ENCODE measurements at regions not wholly inside any gene's neighbourhood (a gene's known extent, or its start where the extent isn't known, plus 50 kb on each side); places are given as distances from the start of the nearest gene placed in this dataset.

DNA sequence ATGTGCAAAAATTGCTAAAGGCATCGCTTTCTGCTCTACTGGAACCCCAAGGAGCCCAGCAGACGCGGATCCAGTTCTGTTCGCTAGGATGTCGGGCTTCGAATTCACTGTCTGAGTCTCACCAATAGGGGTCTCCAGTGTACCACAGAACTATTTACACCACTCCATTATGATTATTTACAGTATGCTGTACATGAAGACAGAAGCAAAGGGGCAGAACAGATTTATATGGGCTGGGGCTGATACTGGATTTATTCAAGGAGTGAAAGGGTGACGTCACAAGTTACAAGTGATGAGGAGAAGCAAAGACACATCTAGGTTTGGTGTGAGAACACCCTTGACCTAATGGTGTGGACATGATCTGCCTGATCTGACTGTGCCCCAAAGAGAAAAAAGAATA, 185.3 kb upstream of the ATP5MC3 start:
- Histone ChIP-seq H3K36me3 (ENCODE audit: control insufficient read depth, insufficient read depth, low read length) (no peaks in the 10 kb centered on the region), H3K27me3 (ENCODE audit: control insufficient read depth, insufficient read depth, low read length) (no peaks in the 10 kb centered on the region), H3K4me3 (ENCODE audit: low read depth, low read length) (no peak overlapping the region)
- peak; percentile 2 for DNase-seq (ENCODE audit: low read depth)
- TF ChIP-seq, protein P1, sequence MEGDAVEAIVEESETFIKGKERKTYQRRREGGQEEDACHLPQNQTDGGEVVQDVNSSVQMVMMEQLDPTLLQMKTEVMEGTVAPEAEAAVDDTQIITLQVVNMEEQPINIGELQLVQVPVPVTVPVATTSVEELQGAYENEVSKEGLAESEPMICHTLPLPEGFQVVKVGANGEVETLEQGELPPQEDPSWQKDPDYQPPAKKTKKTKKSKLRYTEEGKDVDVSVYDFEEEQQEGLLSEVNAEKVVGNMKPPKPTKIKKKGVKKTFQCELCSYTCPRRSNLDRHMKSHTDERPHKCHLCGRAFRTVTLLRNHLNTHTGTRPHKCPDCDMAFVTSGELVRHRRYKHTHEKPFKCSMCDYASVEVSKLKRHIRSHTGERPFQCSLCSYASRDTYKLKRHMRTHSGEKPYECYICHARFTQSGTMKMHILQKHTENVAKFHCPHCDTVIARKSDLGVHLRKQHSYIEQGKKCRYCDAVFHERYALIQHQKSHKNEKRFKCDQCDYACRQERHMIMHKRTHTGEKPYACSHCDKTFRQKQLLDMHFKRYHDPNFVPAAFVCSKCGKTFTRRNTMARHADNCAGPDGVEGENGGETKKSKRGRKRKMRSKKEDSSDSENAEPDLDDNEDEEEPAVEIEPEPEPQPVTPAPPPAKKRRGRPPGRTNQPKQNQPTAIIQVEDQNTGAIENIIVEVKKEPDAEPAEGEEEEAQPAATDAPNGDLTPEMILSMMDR (IDR thresholded peaks at IDR 0.05; ENCODE audit: insufficient read depth, low read length, poor library complexity, severe bottlenecking): peak; percentile 84

- TF ChIP-seq, protein P1 (IDR thresholded peaks at IDR 0.05; ENCODE audit: insufficient read depth, low read length, poor library complexity, severe bottlenecking): no peak
- no peak overlapping the region for H3K4me3 ChIP-seq (ENCODE audit: low read depth, low read length)
- DNase-seq (ENCODE audit: low read depth): no peak
- no peaks in the 10 kb centered on the region for H3K36me3 ChIP-seq (ENCODE audit: control insufficient read depth, insufficient read depth, low read length)
- peaks cover 2% of the 10 kb centered on the region for H3K27me3 ChIP-seq (ENCODE audit: control insufficient read depth, insufficient read depth, low read length)
Measured at GRCh38 chr2:175363699-175364098, 182.2 kb upstream of the ATP5MC3 start.

DNA sequence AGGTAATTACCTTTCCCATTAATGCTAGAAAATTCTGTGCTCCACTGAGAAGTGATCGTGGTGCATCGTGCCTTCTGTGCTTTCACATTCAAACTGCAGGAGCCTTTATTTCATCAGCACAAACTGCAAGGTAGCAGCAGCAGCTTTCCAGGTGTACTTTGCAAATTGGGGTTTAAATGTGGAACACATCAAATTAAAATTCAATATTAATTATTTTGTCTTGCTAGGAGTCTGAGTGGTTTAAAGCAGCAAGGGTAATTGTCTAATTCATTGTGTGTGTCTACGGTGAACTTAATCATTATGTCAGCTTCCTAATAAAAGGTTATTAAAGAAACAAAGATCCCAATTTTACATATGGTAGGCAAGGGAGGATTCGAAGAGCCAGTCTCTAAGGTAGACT, 180.8 kb upstream of the ATP5MC3 start:
- TF ChIP-seq, protein P1 (IDR thresholded peaks at IDR 0.05; ENCODE audit: insufficient read depth, low read length, poor library complexity, severe bottlenecking): no peak
- Histone ChIP-seq H3K4me3 (ENCODE audit: low read depth, low read length) (no peak overlapping the region), H3K36me3 (ENCODE audit: control insufficient read depth, insufficient read depth, low read length) (no peaks in the 10 kb centered on the region), H3K27me3 (ENCODE audit: control insufficient read depth, insufficient read depth, low read length) (peaks cover 2% of the 10 kb centered on the region)
- DNase-seq (ENCODE audit: low read depth): no peak

DNA sequence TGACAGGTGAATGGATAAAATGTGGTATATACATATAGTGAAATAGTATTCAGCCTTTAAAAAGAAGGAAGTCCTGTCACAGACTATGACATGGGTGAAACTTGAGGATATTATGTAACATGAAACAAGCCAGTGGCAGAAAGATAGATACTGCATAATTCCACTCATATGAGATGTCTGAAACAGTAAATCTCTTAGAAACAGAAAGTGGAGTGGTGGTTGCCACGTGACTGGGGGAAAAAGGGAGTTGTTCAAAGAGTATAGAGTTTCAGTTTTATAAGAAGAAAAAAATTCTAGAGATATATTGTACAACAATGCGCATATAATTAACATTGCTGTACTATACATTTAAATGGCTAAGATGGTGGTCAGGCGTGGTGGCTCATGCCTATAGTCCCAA, 178.2 kb upstream of the ATP5MC3 start:
- no peak for DNase-seq (ENCODE audit: low read depth)
- peaks cover 2% of the 10 kb centered on the region for H3K27me3 ChIP-seq (ENCODE audit: control insufficient read depth, insufficient read depth, low read length)
- H3K36me3 ChIP-seq (ENCODE audit: control insufficient read depth, insufficient read depth, low read length): no peaks in the 10 kb centered on the region
- H3K4me3 ChIP-seq (ENCODE audit: low read depth, low read length): no peak overlapping the region
- TF ChIP-seq, protein P1 (IDR thresholded peaks at IDR 0.05; ENCODE audit: insufficient read depth, low read length, poor library complexity, severe bottlenecking): no peak

- DNase-seq (ENCODE audit: low read depth): no peak
- Histone ChIP-seq H3K4me3 (ENCODE audit: low read depth, low read length) (no peak overlapping the region), H3K36me3 (ENCODE audit: control insufficient read depth, insufficient read depth, low read length) (no peaks in the 10 kb centered on the region), H3K27me3 (ENCODE audit: control insufficient read depth, insufficient read depth, low read length) (peaks cover 2% of the 10 kb centered on the region)
- TF ChIP-seq, protein P1 (IDR thresholded peaks at IDR 0.05; ENCODE audit: insufficient read depth, low read length, poor library complexity, severe bottlenecking): no peak
Measured at GRCh38 chr2:175356901-175357300, 175.4 kb upstream of the ATP5MC3 start.

DNA sequence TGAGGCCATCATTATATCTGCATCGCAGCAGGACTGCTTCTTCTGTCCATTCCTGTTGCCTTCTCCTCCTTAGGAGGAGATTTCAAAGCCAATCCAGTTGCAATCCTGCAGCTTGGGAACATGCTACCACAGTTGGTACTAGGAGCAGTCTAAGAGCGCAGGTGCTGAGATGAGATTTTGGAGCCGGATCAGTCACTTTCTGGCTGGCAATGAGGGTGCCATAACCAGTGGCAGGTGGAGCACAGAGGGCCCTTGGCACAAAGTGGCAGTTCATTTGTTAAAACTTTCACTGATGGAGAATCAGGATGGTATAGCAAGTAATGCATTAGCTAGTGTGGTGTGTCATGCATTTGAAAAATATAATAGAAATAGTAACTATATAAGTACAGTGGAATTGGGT, 173.7 kb upstream of the ATP5MC3 start:
- H3K4me3 ChIP-seq (ENCODE audit: low read depth, low read length): no peak overlapping the region
- DNase-seq (ENCODE audit: low read depth): no peak
- no peaks in the 10 kb centered on the region for H3K27me3 ChIP-seq (ENCODE audit: control insufficient read depth, insufficient read depth, low read length)
- H3K36me3 ChIP-seq (ENCODE audit: control insufficient read depth, insufficient read depth, low read length): no peaks in the 10 kb centered on the region
- TF ChIP-seq, protein P1 (IDR thresholded peaks at IDR 0.05; ENCODE audit: insufficient read depth, low read length, poor library complexity, severe bottlenecking): no peak
